Activated CD4-positive, alpha-beta T cell treated with anti-CD3 and anti-CD28 coated beads for 48 hours (primary cell): ENCODE measurements at regions not wholly inside any gene's neighbourhood (a gene's known extent, or its start where the extent isn't known, plus 50 kb on each side); places are given as distances from the start of the nearest gene placed in this dataset.
"Not testable (repeated sequence)": the region's sequence is repeated elsewhere in the genome, so short reads cannot be mapped to it uniquely, and the experiment has no call there.

Experiments
- DNase-seq: peaks from one replicate; pipeline ENCODE4 v3.0.0-alpha.2; 2020

- no peak for DNase-seq
Measured at GRCh38 chr4:138113819-138114400, 128.2 kb downstream of the SLC7A11 start.

GRCh38 chr4:138112890-138113289 lies 129.3 kb downstream of the SLC7A11 start:
- DNase-seq: not testable (repeated sequence)

GRCh38 chr4:138112389-138112788 lies 129.8 kb downstream of the SLC7A11 start:
- DNase-seq: no peak

GRCh38 chr4:138111462-138112000 lies 130.6 kb downstream of the SLC7A11 start:
- DNase-seq: no peak

- no peak for DNase-seq
Measured at GRCh38 chr4:138110815-138111214, 131.3 kb downstream of the SLC7A11 start.

GRCh38 chr4:138107023-138107422 lies 135.1 kb downstream of the SLC7A11 start:
- no peak for DNase-seq

- no peak for DNase-seq
Measured at GRCh38 chr4:138105331-138105730, 136.8 kb downstream of the SLC7A11 start.

- DNase-seq: no peak
Measured at GRCh38 chr4:138104284-138104680, 137.9 kb downstream of the SLC7A11 start.

GRCh38 chr4:138103597-138104283 lies 138.4 kb downstream of the SLC7A11 start:
- no peak for DNase-seq

GRCh38 chr4:138099385-138099784 lies 142.8 kb downstream of the SLC7A11 start:
- no peak for DNase-seq

GRCh38 chr4:138097912-138098600 lies 144.1 kb downstream of the SLC7A11 start:
- DNase-seq: no peak

- DNase-seq: no peak
Measured at GRCh38 chr4:138096384-138097062, 145.6 kb downstream of the SLC7A11 start.

GRCh38 chr4:138095378-138095777 lies 146.8 kb downstream of the SLC7A11 start:
- no peak for DNase-seq

GRCh38 chr4:138092060-138092459 lies 150.1 kb downstream of the SLC7A11 start:
- no peak for DNase-seq

- DNase-seq: no peak
Measured at GRCh38 chr4:138090918-138091676, 151.1 kb downstream of the SLC7A11 start.

GRCh38 chr4:138090150-138090917 lies 151.8 kb downstream of the SLC7A11 start:
- peak; percentile 35 for DNase-seq

- DNase-seq: no peak
Measured at GRCh38 chr4:138088449-138089208, 153.5 kb downstream of the SLC7A11 start.

- DNase-seq: no peak
Measured at GRCh38 chr4:138087066-138087719, 155.0 kb downstream of the SLC7A11 start.

GRCh38 chr4:138086611-138087041 lies 155.5 kb downstream of the SLC7A11 start:
- DNase-seq: no peak

GRCh38 chr4:138085736-138086305 lies 156.3 kb downstream of the SLC7A11 start:
- DNase-seq: no peak
